HG03066 (cell line): ENCODE measurements at regions not wholly inside any gene's neighbourhood (a gene's known extent, or its start where the extent isn't known, plus 50 kb on each side); places are given as distances from the start of the nearest gene placed in this dataset.

ENCODE experiments used
- ATAC-seq: cut with Tn5 transposase; IDR thresholded peaks from one replicate; pipeline ENCODE4 v1.9.1; 2021; ENCODE audit warnings: low read depth; ENCODE audit not compliant: unreplicated experiment

DNA sequence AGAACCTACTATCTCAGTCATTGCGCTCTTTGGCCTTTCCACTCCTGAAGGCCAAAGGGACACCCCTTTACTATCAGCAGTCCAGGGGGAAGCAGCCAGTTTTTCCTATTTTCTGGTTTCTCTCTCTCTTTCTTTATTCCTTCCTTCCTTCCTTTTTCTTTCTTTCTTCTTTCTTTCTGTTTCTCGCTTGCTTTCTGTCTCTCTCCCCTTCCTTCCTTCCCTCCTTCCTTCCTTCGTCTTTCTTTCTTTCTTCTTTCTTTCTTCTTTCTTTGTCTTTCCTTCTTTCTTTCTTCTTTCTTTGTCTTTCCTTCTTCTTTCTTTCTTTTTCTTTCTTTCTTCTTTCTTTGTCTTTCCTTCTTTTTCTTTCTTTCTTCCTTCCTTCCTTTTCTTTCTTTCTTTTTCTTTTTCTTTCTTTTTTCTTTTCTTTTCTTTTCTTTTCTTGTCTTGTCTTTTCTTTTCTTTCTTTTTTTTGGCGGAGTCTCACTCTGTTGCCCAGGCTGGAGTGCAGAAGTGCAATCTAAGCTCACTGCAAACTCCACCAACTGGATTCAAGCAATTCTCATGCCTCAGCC is 64.9 kb upstream of the OTX2 start:
- ATAC-seq, result no peak

DNA sequence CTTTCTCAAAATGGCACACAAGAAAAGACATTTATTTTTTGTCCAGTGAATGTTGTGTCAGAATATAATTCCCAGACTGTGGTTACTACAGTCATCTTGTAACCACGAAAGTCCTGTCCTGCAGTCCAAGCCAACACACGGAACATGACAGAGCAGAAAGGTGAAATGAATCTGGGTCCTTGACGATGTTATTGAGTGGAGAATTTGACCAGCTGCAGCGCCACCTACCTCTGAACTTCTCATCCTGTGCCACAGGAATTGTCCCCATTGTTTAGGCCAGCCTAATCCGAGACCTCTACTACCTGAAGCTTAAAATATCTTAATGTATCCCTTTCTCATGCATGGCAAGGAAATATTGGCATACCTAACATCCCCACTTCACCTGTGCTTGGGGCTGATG is 64.1 kb upstream of the OTX2 start:
- no peak for ATAC-seq

DNA sequence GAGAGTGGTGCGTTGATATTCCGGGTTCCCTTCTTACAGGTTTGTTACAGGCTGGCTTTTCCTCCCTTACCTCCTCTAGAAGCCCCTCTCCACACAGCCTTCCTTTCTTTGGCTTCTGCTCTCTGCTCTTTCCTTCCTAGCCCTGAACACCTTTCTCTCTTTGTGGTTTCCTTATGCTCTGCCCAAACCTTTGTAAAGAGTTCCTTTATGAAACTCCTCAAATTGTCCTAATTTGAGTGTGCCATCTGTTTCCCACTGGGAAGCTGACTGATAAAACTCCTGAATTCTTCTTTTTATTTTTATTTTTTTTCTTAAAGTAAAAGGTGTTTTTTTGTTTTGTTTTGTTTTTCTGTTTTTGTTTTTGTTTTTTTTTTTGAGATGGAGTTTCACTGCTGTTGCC is 60.1 kb upstream of the OTX2 start:
- ATAC-seq, result no peak

DNA sequence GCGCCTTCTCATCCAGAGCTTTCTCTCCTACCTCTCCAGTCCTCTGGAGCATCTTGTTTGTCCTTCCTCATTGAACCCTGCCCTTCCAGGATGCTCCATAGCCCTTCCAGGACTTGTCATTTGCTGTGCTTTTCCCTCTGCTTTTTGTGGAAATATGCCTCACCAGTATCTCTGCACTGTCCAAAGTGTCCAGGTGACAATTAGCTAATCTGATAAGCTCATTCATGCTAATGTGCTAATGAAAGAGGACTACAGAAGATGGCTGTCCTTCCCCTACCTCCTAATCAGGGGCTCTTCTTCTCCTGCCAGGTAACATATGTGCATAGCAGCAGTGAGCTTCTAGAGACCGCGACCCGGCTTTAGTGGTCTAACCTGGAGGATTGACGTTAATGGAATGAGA is 58.4 kb upstream of the OTX2 start:
- ATAC-seq, result no peak

DNA sequence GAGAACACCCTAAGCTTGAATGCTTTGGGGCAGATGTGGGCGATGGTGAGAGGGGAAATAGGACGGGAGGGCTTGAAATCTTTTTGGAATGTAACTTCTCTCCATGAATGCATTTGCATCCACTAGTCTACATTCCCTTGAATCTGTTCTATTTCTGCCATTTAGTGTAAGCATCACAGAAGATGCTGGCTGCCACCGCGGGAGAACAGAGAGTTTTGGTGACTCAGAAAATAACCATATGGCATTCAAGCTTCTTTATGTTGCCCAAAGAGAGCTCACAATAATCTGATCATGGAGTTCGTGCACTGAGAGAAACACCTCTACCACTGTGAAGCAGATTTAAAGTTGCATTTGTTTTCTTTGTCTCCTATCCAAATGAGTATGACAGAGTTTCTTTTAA is 52.6 kb upstream of the OTX2 start:
- ATAC-seq, result no peak

DNA sequence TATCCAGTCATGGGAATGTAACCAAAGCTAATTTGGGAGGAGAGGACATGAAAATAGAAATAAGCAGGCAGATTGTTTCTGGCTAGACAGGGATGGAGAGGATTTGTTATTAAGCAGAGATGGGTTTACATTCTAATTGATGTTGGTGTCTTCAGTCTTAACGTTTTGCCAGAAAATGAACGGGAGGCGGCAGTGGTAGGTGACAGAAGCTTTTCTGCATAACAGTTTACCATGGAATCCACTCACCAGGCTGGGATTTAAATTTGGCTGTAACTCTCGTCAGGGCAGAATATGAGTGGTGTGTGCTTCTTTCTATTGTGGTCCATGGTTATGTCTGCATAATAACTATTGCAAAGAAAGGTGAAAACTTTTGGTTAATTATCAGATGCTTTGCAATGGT is 50.2 kb upstream of the OTX2 start:
- no peak for ATAC-seq
